HG03045 (cell line): ENCODE measurements at regions not wholly inside any gene's neighbourhood (a gene's known extent, or its start where the extent isn't known, plus 50 kb on each side); places are given as distances from the start of the nearest gene placed in this dataset.
"Not testable (repeated sequence)": the region's sequence is repeated elsewhere in the genome, so short reads cannot be mapped to it uniquely, and the experiment has no call there.

ENCODE experiments used
- ATAC-seq: cut with Tn5 transposase; IDR thresholded peaks from one replicate; pipeline ENCODE4 v1.9.1; 2021; ENCODE audit warnings: mild to moderate bottlenecking, moderate library complexity; ENCODE audit not compliant: unreplicated experiment

DNA sequence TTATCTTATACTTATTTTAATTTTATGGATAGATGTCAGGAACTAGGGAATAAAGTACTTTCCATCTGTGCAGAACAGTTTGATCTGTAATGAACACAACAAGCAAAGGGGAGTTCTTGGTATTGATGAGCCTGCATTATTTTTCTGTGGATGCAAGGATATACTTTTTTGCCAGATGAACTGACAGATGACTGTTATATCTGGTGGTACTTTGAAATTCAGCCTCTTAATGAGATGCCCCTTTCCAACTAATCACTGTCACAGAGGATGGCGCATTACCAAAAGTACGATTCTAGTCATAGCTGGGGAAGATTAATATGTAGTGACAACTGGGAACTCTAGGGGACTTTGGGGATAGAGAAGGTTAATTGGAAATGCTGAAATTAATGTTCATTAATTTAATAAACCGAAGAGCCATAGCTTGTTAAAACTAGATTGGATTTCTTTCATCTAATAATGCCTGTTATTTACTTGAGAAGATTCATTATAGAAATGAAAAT lies 603.4 kb upstream of the CNTN5 start:
- no peak for ATAC-seq

DNA sequence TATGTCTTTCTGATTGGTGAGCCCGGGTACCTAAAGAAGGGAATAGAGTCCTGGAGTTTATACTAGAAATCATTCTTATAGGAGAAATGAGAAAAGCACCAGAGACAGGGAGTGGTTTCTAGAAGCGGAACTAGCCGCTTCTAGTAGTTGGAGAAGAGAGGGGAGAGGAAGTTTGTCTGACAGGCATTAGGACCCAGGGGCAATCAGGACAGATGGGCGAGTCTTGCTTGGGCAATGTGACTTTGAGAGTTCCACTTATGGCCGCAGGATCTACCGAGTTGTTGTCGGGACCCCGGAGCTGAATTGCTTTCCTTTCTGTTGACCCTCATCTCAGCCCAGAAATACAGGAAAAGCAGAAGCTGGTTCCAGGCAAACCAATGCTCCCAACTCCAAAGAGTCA lies 596.8 kb upstream of the CNTN5 start:
- no peak for ATAC-seq

DNA sequence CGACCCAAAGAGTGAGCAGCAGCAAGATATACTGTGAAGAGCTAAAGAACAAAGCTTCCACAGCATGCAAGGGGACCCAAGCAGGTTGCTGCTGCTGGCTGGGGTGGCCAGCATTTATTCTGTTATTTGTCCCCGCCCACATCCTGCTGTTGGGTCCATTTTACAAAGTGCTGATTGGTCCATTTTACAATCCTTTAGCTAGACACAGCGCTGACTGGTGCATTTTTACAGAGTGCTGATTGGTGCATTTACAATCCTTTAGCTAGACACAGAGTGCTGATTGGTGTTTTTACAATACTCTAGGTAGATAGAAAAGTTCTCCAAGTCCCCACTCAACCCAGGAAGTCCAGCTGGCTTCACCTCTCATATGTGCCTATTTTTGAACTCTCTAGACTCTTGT lies 596.0 kb upstream of the CNTN5 start:
- ATAC-seq: not testable (repeated sequence)

DNA sequence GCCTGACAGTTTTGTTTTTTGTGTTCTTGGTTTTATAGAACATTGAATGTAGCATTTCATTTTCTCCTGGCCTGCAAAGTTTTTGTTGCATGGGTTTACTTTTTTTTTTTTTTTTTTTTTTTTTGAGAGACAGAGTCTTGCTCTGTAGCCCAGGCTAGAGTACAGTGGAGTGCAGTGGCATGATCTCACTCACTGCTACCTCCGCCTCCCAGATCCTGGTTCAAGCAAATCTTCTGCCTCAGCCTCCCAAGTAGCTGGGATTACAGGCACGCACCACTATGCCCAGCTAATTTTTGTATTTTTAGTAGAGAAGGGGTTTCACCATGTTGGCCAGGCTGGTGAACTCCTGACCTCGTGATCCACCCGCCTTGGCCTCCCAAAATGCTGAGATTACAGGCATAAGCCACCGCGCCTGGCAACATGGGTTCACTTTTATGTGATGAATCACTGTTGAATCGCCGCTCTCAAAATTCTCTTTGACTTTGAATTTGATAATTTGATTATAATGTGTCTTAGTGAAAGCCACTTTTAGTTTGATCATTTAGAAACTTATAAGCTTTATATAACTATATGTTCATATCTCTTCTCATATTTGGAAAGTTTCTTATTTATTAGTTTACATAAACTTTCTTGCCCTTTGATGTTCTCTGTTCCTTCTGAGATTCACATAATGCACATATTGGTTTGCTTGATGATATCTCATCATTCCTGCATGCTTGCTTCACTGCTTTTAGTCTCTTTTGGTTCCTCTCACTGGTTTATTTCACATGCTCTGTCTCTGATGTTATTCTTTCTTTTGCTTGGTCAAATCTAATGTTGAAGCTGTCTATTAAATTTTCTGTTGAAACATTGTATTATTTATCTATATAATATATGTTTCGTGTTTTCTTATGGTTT lies 589.0 kb upstream of the CNTN5 start:
- ATAC-seq: no peak

DNA sequence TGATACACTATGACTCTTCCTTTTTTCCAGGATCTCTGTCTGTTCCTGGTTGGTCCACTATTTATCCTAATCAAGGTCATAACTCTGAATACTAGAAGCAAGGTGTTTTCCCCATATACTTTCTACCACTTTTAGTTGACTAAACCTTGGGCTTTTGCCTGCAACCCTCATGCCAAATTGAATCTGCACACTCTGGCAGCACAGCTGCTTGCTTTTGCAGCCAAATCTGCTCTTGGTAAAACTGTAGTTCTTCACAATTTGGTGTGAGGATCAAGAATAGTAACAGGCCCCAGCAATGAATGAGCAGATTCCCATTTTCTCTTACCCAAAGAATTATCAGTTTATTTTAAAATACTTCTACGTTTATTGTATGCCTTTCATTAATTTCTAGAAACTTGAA lies 586.5 kb upstream of the CNTN5 start:
- ATAC-seq: no peak

DNA sequence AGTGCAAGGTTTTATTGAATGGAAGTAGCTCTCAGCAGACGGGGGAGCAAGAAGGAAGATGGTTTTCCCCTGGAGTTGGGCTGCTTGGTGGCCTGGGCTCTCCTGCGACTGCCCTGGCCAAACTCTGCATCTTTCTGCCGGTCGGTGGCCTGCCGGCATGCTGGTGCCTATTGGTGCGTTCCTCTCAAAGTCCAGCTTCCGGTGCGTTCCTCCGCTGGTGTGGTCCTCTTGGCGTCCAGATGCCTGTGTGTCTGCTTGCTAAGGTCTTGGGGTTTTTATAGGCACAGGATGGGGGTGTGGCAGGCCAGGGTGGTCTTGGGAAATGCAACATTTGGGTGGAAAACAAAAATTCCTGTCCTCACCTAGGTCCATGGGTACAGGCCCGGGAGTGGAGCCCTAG lies 567.4 kb upstream of the CNTN5 start:
- ATAC-seq: no peak

DNA sequence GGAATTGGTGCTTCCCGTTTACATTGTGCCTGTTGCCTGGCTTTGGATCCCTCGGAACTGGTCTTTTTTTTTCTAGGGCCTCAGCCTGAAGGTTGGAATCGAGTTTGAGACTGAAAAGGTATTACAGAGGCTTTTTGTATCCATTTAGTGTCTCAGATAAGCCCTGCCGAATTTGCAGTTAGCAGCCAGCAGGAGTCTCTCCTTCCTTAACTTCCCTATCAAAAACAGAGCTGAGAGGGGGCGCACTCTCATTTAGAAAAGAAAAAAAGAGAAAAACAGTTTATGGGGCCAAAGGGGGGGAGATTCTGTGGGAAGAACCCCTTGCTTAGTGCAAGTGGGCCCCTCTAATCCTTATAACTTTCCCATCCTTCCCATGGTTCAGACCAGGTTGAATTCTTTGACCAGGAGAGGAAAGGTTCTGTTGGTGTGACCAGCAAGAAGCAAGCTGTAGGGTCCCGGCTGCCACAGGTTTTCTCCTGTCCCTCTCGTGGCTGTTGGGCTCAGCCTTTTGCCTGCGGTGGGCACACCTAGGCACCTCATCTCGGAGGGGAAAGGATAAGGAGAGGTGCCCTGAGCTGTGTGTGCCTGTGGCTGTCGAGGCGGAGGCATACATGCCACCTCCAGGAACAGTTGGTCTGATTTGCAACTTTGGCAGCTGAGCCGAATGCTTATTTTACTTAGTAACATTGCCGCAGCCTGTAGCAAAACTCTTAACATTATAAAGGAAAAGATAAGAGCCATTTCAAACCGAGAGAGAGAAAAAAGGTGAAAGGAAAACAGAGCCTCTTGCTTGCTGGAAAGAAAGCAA lies 565.0 kb upstream of the CNTN5 start:
- ATAC-seq: no peak

DNA sequence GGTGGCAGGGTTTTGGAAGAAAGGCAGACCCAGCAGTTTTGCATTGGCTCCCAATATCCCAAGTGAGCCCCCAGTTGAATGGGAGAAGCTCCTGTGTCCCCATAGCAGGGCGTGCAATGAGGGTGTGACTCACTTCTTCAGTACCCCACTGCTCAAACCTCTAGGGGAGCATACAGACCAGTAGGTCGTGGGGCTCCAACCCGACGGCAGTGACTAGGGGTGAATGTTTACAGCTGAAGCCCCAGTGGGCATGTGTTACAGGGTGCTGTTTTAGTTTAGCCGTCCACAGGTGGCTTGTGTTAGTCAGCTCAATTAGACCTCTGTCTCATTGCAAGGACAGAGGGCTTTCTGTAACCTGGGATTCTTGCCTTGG lies 564.5 kb upstream of the CNTN5 start:
- no peak for ATAC-seq

DNA sequence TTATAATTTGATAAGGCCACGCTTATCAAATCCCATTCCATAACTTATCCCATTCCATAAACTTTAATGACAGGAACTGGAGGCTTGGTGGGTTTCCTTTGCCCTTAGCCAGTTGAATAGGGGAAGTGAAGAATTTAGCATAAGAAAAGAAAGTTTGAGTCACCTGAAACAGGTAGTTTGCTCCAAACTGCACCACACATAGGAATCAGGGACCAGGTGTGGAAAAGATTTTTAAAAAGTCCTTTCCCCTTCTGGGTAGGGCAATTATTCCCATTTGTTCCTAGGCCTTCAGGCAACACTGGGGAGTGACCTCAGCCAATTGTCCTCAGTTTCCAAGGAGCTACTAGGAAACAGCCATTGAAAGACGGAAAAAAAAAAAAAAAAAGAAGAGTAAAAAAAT lies 525.7 kb upstream of the CNTN5 start:
- ATAC-seq: no peak

DNA sequence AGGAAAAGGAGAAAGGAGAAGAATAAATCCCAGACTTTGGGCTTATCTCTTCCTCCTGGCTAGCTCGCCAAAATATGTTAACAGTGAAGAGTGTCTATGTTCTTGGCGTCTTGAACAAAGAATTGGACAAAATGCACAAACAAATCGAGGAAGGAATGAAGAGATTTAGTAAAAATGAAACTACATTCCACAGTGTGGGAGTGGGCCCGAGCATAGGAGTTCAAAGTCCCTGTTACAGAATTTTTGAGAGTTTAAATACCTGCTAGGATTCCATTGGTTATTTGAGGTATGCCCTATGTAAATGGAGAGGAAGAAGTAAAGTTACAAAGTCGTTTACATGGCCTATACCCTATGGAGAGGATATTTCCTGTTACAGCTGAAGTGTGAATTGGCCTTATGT lies 525.1 kb upstream of the CNTN5 start:
- ATAC-seq: no peak

DNA sequence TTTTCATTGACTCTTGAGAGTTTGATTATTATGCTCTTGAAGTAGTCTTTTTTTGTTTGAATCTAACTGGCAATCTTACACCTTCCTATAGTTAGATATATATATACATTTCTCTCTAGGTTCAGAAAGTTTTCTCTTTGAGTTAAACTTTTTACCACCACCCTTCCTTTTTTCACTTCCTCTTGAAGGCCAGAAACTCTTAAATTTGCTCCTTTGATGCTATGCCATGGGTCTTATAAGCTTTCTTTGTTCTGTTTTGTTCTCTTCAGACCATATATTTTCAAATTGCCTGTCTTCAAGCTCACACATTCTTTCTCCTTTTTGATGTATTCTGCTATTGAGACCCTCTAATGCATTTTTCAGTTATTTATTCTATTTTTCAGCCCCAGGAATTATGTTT lies 513.5 kb upstream of the CNTN5 start:
- no peak for ATAC-seq

DNA sequence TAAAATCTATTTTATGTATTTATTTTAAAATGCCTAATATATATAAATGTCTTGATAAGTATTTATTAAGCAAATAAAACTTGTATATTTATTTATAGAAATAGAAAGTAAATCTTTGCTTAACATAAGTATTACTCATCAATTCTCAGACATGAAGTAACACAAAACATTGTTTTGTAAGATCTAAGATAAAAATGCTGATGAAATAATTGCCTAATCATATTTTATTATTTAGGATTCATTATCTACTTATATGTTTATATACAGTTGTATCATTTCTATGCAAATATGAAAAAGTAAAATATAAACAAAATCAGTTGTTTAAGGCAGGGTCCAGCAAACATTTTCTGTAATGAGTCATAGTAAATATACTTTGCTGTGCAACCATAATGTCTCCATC lies 507.8 kb upstream of the CNTN5 start:
- no peak for ATAC-seq

DNA sequence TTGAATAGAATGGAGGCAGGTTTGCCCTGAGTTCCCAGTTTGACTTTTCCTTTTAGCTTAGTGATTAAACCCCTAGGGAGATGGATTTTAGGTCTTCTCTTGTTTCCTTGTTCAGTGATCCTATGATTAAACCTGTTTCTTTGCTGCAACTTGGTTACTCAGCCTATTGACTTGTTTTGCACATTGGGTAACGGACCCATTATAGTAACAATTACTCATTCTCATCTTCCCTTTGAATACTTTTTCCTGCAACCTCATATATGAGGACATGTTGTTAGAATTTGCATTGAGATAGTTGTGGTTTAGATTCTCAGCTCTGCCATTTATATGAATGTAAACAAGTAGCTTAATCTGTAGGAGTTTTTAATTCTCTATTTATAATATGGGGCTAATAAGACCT lies 489.2 kb upstream of the CNTN5 start:
- no peak for ATAC-seq

DNA sequence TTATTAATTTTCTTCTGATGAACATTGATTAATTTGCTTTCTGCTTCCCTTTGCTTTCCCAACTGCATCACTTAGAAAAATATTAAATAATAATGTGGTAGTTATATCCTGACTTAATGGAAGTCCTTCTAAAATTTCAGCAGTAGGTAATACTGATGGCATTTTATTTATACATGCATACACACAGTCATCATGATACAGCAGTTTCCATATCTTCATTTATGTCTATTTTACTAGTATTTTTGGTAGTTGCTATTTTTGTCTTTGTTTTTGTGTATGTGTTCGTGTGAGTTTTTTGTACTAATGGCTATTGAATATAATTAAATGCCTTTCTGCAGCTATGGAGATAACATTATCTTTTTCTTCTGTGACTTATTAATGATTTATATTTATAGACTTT lies 484.7 kb upstream of the CNTN5 start:
- no peak for ATAC-seq

DNA sequence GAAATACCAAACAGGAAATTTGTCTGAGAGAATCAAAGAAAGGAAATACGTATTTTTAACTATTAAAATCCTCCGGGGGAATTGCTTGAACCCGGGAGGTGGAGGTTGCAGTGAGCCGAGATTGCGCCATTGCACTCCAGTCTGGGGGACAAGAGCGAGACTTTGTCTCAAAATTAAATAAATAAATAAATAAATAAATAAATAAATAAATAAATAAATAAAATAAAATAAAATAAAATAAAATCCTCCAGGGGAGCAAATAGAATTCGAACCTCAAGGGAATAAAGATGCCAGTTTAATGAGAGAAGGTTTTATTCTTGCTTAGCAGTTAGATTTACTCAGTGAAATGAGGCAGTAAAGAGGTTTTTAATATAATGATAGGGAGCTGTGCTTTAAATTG lies 482.4 kb upstream of the CNTN5 start:
- ATAC-seq: not testable (repeated sequence)

DNA sequence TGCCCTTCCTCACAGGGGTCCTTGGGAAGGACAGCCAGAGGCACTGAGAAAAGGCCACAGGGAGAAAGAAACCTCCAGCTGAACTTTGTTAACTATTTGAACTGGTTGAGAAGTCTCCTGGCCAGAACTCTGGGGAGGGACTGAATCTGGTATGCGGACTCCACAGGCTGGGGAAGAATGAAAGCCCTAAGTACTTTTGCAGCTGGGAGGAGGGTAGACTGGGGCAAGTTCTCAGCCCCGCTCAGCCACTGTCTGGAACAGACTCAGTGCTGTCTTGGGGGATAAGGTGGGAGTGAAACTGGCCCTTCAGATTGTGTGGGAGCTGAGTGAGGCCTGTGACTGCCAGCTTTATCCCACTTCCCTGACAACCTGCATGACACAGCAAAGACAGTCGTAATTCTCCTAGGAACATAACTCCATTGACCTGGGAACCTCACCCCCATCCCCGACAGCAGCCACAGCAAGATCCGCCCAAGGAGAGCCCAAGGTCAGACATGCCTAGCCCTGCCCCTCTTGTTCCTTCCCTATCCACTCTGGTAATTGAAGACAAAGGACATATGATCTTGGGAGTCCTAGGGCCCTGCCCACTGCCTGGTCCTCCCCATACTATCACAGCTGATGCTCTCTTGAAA lies 475.1 kb upstream of the CNTN5 start:
- no peak for ATAC-seq

DNA sequence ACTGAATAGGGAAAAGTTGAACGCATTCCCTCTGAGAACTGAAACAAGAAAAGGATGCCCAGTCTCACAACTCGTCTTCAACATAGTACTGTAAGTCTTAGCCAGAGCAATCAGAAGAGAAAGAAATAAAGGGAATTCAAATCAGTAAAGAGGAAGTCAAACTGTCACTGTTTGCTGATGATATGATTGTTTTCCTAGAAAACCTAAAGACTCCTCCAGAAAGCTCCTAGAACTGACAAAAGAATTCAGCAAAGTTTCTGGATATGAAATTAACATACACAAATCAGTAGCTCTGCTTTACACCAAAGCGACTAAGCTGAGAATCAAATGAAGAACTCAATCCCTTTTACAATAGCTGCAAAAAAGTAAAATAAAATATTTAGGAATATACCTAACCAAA lies 471.2 kb upstream of the CNTN5 start:
- ATAC-seq: no peak

DNA sequence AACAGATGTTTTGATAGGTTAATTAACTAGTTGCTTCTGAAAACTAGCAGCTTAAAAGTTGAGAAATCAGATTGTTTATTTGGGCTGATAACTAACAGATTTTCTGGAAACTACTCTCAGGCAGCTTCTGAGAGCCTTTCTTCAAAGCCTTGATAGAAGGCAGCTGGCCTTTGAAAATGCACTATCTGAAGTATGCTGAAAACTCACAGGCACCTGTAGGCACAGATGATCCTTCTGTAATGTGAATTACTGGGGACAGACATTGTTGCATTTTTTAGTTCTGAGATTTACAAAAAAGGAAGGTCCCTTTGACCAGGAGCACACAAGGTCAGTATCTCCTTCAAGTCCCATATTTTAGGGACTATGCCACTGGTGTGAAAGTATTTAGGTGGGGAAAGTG lies 460.8 kb upstream of the CNTN5 start:
- no peak for ATAC-seq

DNA sequence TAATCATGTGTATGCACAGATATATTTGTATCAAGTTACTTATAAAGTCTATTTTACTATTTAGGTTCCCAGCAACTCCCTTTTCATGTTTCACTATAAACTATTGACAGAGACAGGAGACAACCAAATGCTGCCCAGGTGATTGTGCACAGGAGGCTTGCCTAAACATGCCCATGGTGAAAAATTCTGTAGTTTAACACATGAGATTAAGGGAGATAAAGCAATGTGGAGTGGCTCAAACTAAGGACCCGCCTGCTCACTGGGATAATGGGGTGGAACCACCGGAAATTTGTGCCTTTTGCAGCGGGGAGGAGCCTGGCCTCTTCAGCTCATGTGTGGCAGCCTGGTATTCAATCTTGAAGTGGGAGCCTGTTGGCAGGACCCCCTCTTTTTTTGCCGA lies 459.5 kb upstream of the CNTN5 start:
- ATAC-seq: no peak

DNA sequence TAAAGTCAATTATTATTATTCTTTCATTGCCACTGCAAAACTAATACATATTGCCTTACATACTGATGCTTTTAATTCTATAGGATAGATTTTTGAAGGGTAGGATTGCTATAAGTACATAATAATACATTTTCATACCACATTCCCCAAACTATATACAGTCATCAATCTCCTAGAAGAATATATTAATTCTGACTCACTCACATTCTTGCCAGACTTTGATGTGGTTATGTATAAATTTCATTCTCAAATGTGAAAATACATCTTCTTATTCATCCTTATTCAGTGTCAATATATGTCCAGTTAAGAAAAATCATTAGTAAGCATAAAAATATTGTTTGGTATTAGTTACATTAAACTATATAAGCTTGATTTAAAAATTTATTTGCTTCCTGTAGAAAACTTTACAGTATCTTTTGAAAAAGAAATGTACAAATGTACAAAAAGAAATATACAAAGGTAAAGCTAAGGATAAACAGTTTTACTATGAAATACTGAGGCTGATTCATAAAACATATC lies 458.8 kb upstream of the CNTN5 start:
- no peak for ATAC-seq

DNA sequence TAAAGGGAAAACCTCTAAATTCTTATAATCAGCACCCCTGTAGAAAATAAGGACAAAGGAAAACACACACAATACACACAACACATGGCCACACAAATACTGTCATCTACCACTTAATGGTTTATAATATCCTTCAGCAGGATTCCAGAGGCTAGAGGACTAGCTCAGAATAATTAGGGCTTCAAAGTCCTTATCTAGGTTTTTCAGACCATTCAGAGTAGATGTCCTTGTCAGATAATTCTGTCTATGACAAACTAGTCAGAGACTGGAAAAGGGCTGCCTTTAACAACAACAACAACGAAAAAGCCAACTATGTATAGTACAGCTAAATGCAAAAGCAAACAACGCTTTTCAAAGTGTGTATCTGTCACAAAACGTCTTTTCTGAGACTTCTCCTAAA lies 456.5 kb upstream of the CNTN5 start:
- no peak for ATAC-seq
